Stimulated activated naive CD8-positive, alpha-beta T cell treated with anti-CD3 and anti-CD28 coated beads, Interleukin-15, amount 100 ng/mL, for 72 hours (primary cell): ENCODE measurements at regions not wholly inside any gene's neighbourhood (a gene's known extent, or its start where the extent isn't known, plus 50 kb on each side); places are given as distances from the start of the nearest gene placed in this dataset.

ENCODE experiments used
- ATAC-seq: fragments of 150-1000 bp; cut with Tn5 transposase; 2 replicates; pipeline ENCODE4 v1.10.0; 2021; ENCODE audit warnings: mild to moderate bottlenecking, moderate library complexity
- DNase-seq, 2 donors: peaks; one replicate each; pipeline ENCODE4 v3.0.0; 2021 to 2022
- H3K27ac Mint-ChIP-seq, 2 donors: one replicate each; pipeline ENCODE4 v1.8.0; 2022; ENCODE audit warnings: mild to moderate bottlenecking in 2 of 2, mixed read lengths in 2 of 2, moderate library complexity in 2 of 2
- H3K27me3 Mint-ChIP-seq: one replicate; pipeline ENCODE4 v1.8.0; 2022; ENCODE audit warnings: mixed read lengths
- H3K4me1 Mint-ChIP-seq: one replicate; pipeline ENCODE4 v1.8.0; 2022; ENCODE audit warnings: mild to moderate bottlenecking, mixed read lengths
- H3K4me3 Mint-ChIP-seq, 2 donors: one replicate each; pipeline ENCODE4 v1.8.0; 2022; ENCODE audit warnings: mild to moderate bottlenecking in 2 of 2, mixed read lengths in 2 of 2, moderate library complexity in 1 of 2
- H3K9me3 Mint-ChIP-seq, 2 donors: one replicate each; pipeline ENCODE4 v1.8.0; 2022; ENCODE audit warnings: mixed read lengths in 2 of 2

DNA sequence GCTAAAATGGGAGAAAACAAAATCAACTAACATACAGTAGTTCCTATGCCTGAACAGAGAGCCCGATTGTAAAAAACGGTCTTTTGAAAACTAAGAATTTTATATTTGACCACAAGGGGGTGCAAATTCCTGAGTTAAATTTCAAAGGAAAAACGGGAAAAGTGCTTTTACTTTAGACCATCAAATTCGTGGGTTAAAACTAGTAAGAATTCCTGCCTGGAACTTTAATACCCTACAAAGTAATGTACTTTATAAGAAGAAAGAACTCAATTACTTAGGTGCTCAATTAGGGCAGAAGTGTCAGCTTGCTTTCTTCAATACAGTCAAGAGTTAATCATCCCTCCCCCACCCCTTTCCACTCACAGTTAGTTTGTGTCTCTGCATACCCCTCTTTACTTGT is 69.8 kb downstream of the KCNRG start:
- H3K4me1 Mint-ChIP-seq, result peaks cover 12% of the 10 kb centered on the region
- ATAC-seq (no peak), DNase-seq (no peak)
- H3K4me3 Mint-ChIP-seq, result peak overlapping the region in 1 of 2 donors; percentile 2
- no peaks in the 10 kb centered on the region for H3K27me3 Mint-ChIP-seq
- H3K9me3 Mint-ChIP-seq, result no peaks in the 10 kb centered on the region
- no peak overlapping the region for H3K27ac Mint-ChIP-seq

DNA sequence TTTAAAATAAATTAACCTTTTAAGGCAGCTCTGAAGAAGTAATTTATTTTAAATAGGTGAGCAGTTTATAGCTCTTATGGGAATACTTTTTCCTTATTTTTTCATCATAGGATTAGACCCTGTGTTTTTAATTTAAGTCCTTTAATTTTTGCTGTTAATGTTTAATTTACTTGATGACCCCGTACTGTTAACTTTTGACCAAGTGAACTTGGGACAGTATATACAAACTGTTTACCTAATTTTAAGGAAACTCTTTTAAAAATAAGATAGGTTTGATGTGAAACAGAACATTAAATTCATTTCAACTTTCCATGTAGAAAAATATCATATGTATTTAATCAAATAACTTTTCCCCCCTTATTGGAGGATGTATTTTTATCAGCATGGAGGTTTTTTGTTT is 74.4 kb downstream of the KCNRG start:
- Mint-ChIP-seq H3K4me1 (no peaks in the 10 kb centered on the region), H3K27ac (no peak overlapping the region), H3K4me3 (no peak overlapping the region), H3K9me3 (no peaks in the 10 kb centered on the region), H3K27me3 (no peaks in the 10 kb centered on the region)
- ATAC-seq (no peak), DNase-seq (no peak)

DNA sequence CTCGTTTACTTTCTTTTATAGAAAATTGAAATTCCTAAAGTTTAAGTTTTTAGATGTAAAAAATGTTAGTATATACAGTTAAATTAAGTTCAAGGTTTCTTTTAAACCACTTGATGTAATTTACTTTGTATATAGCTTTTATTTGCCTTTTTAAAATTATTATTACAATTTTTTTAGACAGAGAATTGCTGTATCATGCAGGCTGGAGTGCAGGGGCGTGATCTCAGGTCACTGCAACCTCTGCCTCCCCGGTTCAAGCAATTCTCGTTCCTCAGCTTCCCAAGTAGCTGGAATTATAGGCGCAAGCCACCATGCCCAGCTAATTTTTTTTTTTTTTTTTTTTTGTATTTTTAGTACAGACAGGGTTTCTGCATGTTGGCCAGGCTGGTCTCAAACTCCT is 75.0 kb downstream of the KCNRG start:
- ATAC-seq, result no peak
- H3K27me3 Mint-ChIP-seq, result no peaks in the 10 kb centered on the region

DNA sequence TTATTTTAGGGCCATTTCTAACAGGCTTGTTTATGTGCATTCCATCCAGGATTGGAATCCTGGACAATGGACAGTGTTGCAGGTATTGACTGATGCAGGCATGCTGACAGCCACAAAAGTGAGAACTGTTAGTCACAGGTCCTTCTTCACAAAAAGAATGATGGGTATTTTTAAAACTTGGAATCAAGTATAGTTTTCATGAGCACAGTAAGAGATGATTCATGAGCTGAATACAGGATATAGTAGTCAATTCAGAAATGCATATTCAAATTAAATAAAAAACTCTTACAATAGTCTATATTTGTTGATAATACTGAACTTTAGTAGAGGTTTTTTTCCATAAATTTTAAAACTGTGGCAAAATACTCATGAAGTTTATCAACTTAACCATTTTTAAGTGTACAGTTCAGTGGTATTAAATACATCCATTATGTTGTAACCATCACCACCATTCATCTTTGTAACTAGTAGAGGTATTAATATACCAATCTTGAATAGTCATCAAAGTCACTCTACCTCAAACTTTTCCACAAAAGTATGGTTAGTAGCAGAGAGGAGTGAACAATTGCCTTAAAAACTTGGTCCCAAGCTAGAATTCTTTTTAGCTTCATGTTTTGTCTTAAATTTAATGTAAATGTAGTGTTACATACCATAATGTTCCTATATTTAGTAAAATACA is 79.5 kb downstream of the KCNRG start:
- DNase-seq (no peak), ATAC-seq (peak; percentile 78)
- peaks cover 13 to 15% of the 10 kb centered on the region in 2 donors for H3K9me3 Mint-ChIP-seq
- no peaks in the 10 kb centered on the region for H3K27me3 Mint-ChIP-seq
- no peak overlapping the region for H3K27ac Mint-ChIP-seq
- peaks cover 22% of the 10 kb centered on the region for H3K4me1 Mint-ChIP-seq
- H3K4me3 Mint-ChIP-seq, result no peak overlapping the region

More for the DNA sequence above, 75.0 kb downstream of the KCNRG start:
- H3K4me3 Mint-ChIP-seq, result no peak overlapping the region
- no peak overlapping the region for H3K27ac Mint-ChIP-seq
- DNase-seq, result no peak
- no peaks in the 10 kb centered on the region for H3K4me1 Mint-ChIP-seq
- H3K9me3 Mint-ChIP-seq, result no peaks in the 10 kb centered on the region

DNA sequence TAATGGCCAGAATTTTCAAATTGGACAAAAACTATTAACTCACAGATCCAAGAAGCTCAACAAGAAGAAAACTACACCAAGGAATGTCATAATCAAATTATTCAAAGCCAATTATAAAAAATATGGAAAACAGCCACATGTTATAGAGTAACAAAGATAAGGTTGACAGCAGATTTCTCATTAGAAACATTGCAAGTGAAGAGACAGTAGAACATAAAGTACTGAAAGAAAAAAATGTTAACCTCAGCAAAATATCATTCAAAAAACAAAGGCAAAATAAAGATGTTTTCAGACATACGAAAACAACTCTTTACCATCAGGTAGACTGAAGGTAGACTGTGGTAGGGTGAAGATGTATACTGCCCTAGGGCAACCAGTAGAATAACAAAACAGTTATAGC is 83.4 kb downstream of the KCNRG start:
- DNase-seq, result no peak
- no peak overlapping the region for H3K27ac Mint-ChIP-seq
- H3K27me3 Mint-ChIP-seq, result no peaks in the 10 kb centered on the region
- H3K4me1 Mint-ChIP-seq, result peaks cover 32% of the 10 kb centered on the region
- H3K4me3 Mint-ChIP-seq, result no peak overlapping the region
- H3K9me3 Mint-ChIP-seq, result peaks cover 13 to 15% of the 10 kb centered on the region in 2 donors
- ATAC-seq, result no peak

DNA sequence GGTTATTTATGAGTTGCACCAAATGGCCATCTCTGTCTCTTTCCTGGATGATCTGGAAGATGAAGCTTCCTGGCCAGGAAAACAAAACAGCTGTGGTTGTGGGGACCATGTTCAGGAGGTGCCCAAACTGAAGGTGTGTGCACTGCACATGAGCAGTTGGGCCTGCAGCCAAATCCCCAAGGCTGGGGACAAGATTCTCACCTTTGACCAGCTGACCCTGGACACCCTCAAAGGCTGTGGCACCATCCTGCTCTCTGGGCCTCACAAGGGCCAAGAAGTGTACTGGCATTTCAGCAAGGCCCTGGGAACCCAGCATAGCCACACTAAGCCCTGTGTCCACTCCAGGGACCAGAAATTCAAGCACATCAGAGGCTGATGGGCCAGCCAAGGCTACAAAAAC is 84.2 kb downstream of the KCNRG start:
- ATAC-seq, result no peak
- DNase-seq, result no peak
- Mint-ChIP-seq H3K9me3 (peaks cover 13 to 15% of the 10 kb centered on the region in 2 donors), H3K4me1 (peaks cover 32% of the 10 kb centered on the region), H3K4me3 (no peak overlapping the region), H3K27me3 (no peaks in the 10 kb centered on the region), H3K27ac (no peak overlapping the region)

DNA sequence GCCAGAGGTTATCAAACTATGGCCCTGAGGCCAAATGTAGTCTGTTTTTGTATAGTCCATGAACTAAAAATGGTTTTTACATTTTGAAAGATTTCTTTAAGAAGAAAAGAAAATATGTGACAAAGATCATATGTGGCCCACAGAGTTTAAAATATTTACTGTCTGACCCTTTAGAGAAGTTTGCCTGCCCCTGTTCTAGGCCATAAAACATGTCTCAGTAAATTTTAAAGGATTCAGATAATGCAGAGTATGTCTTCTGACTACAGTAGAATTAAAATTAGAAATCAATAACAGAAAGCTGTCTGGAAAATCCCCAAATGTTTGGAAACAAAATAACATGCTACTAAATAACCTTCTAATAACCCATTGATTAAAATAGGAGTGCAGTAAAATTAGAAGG is 86.3 kb downstream of the KCNRG start:
- DNase-seq, result no peak
- H3K9me3 Mint-ChIP-seq, result peaks cover 13 to 15% of the 10 kb centered on the region in 2 donors
- H3K4me1 Mint-ChIP-seq, result peaks cover 30% of the 10 kb centered on the region
- H3K27ac Mint-ChIP-seq, result no peak overlapping the region
- ATAC-seq, result no peak
- H3K4me3 Mint-ChIP-seq, result no peak overlapping the region
- no peaks in the 10 kb centered on the region for H3K27me3 Mint-ChIP-seq

DNA sequence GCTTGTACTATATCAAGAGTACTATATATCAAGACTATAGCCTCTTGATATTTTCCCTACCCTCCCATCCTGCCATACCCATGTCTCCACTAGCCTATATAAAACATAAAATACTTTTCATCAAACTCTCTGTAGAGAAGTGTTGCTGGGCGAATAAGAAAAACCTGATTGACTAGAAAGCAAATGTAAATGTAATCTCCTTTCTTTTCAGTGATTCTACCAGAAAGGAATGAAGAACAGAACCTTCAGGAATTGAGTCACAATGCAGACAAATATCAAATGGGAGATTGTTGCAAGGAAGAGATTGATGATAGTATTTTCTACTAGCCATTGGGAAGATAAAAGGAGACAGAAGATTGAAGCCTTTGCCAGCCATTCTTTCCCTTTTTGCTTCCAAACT is 89.2 kb downstream of the KCNRG start:
- ATAC-seq (no peak), DNase-seq (no peak)
- Mint-ChIP-seq H3K27ac (no peak overlapping the region), H3K4me3 (no peak overlapping the region), H3K4me1 (peaks cover 26% of the 10 kb centered on the region), H3K27me3 (no peaks in the 10 kb centered on the region), H3K9me3 (no peaks in the 10 kb centered on the region)

DNA sequence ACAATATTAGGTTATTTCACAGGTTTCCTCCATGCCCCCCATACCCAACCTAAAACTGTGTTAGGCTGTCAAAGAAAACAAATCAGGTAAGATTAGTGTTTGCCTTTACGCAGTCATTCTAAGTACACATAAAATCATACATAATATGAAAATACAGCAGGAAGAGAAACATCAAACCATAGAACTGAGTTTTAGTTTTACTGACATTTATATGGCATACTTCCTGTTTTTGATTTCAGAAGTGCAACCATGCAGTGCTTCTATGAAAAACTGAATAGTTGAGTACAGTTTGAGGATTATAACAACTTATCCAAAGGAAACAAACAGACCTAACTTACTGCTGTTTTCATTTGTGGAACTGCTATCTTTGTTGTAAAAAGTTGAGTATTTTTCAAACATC is 91.3 kb downstream of the KCNRG start:
- Mint-ChIP-seq H3K4me1 (peaks cover 16% of the 10 kb centered on the region), H3K27ac (peak overlapping the region; percentile 37 to 75), H3K4me3 (peak overlapping the region; percentile 55 to 63), H3K9me3 (no peaks in the 10 kb centered on the region), H3K27me3 (no peaks in the 10 kb centered on the region)
- no peak for DNase-seq
- no peak for ATAC-seq

DNA sequence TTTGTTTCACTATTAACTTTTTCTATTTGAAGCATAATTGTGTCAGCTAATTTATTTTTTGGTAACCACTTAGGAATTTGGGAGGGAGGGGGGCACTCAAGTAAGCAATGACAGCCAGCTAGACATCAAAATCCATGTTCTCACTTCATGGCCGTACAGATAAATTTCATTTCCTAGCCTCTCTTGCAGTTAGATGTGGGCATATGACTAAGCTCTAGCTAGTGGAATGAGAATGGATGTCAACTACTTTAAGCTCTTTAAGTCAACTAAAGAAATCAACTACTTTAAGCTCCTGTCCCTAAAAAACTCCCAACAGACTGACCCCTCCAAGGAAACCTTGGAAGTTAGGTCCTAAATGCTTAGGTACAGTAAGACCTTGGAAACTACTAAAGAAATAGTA is 92.0 kb downstream of the KCNRG start:
- no peak for DNase-seq
- ATAC-seq, result no peak
- H3K27me3 Mint-ChIP-seq, result no peaks in the 10 kb centered on the region
- no peak overlapping the region for H3K27ac Mint-ChIP-seq
- H3K4me1 Mint-ChIP-seq, result peaks cover 16% of the 10 kb centered on the region
- H3K9me3 Mint-ChIP-seq, result no peaks in the 10 kb centered on the region
- H3K4me3 Mint-ChIP-seq, result no peak overlapping the region

DNA sequence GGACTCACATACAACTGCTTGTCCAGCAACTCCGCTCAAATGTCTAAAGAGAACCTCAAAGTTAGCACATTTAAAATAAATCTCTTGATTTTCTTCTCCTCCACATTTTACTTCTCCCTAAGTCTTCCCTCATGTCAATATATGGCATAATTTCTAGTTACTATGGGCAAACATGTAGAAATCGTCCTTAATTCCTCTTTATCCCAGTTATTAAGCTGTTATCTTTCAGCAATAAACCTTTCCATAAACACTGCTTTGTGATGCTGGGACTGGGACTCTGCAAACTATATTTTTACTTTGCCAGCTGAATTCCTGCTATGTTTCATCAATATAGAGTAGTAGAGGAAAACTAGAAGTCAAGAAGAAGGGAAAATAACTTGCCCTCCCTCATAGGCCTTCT is 99.7 kb downstream of the KCNRG start:
- no peak overlapping the region for H3K27ac Mint-ChIP-seq
- ATAC-seq, result no peak
- H3K4me1 Mint-ChIP-seq, result no peaks in the 10 kb centered on the region
- no peaks in the 10 kb centered on the region for H3K27me3 Mint-ChIP-seq
- H3K9me3 Mint-ChIP-seq, result no peaks in the 10 kb centered on the region
- DNase-seq, result no peak
- no peak overlapping the region for H3K4me3 Mint-ChIP-seq

DNA sequence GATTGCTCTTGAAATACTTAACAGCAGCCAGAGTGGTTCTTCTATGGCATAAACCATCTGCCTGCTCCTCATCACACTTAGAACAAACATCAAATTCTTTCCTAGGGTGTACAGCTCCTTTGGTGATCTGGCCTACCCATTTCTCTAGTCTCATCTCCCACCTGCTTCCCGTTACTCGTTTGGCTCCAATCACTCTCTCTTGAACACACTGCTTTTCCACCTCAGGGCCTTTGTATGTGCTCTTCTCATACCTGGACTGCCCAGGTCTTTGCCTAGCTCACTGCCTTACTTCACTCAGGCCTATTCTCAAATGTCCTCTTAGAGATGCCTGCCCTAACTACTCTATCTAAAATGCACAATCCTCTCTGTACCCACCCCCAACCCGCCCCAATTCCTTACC is 100.5 kb downstream of the KCNRG start:
- Mint-ChIP-seq H3K9me3 (no peaks in the 10 kb centered on the region), H3K27ac (no peak overlapping the region), H3K27me3 (no peaks in the 10 kb centered on the region), H3K4me1 (no peaks in the 10 kb centered on the region), H3K4me3 (no peak overlapping the region)
- no peak for ATAC-seq
- DNase-seq, result no peak

DNA sequence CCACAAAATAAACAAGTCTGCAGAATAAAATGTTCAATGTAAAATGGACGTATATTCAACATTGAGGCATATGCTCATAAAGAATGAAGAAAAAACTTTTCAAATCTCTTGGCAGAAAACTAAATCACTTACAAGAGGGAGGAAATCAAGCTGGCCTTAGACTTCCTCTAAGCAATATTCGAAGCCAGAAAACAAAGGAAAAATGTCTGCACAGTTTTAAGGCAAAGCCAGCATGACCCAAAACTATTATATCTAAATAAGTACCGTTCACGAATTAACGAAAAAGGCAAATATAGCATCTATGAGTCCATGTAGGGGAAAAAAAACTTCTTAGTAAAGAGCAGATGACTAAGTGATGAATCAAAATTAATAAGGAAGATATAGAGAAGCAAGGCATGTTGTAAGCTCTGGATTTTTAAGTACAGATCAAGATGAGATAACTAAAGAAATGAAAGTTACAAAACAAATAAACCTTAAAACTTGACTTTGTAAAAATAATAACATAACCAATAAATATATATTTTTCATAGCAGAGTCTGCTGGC is 101.3 kb downstream of the KCNRG start:
- Mint-ChIP-seq H3K4me3 (no peak overlapping the region), H3K27me3 (no peaks in the 10 kb centered on the region), H3K4me1 (no peaks in the 10 kb centered on the region), H3K27ac (no peak overlapping the region), H3K9me3 (no peaks in the 10 kb centered on the region)
- ATAC-seq (no peak), DNase-seq (no peak)

DNA sequence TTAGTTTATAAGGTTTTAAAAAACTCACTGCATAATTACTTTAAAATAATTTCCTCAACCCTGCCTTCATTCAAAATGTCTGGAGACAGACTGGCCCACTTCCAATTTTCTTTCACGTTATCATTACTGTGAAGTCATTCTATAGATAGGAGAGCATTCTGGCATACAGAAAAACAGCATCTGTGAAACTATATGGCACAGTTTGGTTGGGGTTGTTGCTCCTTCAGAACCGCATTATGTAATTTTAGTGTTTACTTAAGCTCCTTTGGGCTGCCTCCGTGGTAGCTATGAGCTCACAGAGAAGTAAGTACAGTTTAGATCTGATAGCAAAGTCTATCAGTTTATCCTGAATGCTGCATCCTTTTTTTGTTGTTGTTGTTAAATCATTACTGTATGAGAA is 104.3 kb downstream of the KCNRG start:
- Mint-ChIP-seq H3K9me3 (no peaks in the 10 kb centered on the region), H3K4me3 (no peak overlapping the region), H3K4me1 (peaks cover 18% of the 10 kb centered on the region), H3K27me3 (no peaks in the 10 kb centered on the region), H3K27ac (no peak overlapping the region)
- no peak for DNase-seq
- no peak for ATAC-seq

DNA sequence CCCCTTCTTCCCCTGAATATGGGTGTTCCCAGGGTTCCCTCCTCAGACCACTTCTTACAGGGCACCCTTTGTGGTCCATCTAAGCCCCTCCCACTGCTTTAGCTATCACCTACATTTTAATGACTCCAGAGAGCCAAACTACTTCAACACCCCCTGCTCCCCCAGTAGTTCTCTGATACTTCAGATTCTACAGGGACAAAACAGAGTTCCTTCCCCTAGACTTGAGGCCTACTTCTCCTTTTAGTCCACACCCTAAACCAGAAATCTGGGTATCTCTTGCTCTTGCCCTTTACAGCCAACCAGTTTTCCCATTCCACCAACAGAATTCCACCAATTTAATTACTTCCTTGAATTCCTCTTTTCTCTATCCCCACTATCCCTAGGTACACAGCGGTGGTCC is 107.2 kb downstream of the KCNRG start:
- peaks cover 16% of the 10 kb centered on the region for H3K27me3 Mint-ChIP-seq
- no peak for DNase-seq
- peaks cover 35% of the 10 kb centered on the region for H3K4me1 Mint-ChIP-seq
- ATAC-seq, result no peak
- no peaks in the 10 kb centered on the region for H3K9me3 Mint-ChIP-seq
- H3K4me3 Mint-ChIP-seq, result no peak overlapping the region
- no peak overlapping the region for H3K27ac Mint-ChIP-seq

DNA sequence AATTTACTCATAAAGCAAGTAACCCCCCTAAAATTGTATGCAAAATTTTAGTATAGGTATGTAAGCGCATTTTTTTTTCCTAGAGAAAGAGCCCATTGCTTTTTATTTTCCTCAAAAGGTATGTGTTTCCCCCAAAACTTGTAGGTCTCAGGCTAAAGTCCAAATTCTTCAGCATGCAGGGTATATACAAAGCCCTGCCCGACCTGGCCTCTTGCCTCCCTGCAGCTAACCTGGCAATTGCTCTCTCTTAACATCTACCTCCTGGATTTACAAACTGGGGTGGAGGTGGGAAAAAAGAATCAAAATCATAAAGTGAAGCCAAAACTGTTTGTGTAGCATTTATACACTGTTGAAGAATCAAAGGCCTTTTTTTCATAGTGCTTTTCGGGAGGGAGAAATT is 107.8 kb downstream of the KCNRG start:
- Mint-ChIP-seq H3K4me3 (peak overlapping the region in 1 of 2 donors; percentile 79), H3K27me3 (peaks cover 21% of the 10 kb centered on the region), H3K9me3 (no peaks in the 10 kb centered on the region), H3K27ac (no peak overlapping the region), H3K4me1 (peaks cover 40% of the 10 kb centered on the region)
- DNase-seq, result no peak
- ATAC-seq, result no peak

DNA sequence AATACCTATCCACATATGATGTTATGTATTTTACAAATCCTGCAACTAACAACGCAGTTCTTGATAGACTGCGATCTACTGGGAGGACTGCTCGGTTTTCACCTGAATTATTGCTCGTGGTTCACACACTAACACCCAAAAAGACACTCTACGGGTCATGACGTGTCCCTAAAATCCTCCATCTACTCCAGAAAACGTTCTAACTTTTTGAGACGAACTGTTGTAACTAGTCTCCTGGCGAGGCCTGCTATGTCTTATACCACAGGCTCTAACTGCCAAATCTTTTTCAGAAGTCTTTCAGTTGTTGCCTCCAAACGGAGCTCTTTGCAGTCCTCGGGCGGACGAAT is 108.2 kb downstream of the KCNRG start:
- H3K27ac Mint-ChIP-seq, result peak overlapping the region; percentile 69 to 76
- DNase-seq (no peak), ATAC-seq (no peak)
- H3K9me3 Mint-ChIP-seq, result no peaks in the 10 kb centered on the region
- H3K4me1 Mint-ChIP-seq, result peaks cover 45% of the 10 kb centered on the region
- peaks cover 25% of the 10 kb centered on the region for H3K27me3 Mint-ChIP-seq
- H3K4me3 Mint-ChIP-seq, result peak overlapping the region; percentile 79 to 93
